Head of caudate nucleus (tissue), 42 donors: ENCODE measurements at regions not wholly inside any gene's neighbourhood (a gene's known extent, or its start where the extent isn't known, plus 50 kb on each side); places are given as distances from the start of the nearest gene placed in this dataset.
"Not testable (repeated sequence)": the region's sequence is repeated elsewhere in the genome, so short reads cannot be mapped to it uniquely, and the experiment has no call there.

Experiments
- DNase-seq, 42 donors: peaks; one replicate each; pipeline versions ENCODE4 v3.0.0 to v3.0.0-alpha.2; 2020 to 2021; ENCODE audit warnings: mixed read lengths in 7 of 42
- intact Hi-C: fragments of 100-400 bp; cut with DNase I; formaldehyde crosslinking; loops from one replicate; pipeline ENCODE4 v1.15.0; 2022

GRCh38 chr4:186812592-186812991 lies 88.9 kb upstream of the FAT1 start:
- no peak for DNase-seq
- intact Hi-C loops, result no loop called here

GRCh38 chr4:186813377-186814068 lies 89.9 kb upstream of the FAT1 start:
- intact Hi-C loops, result no loop called here
- no peak for DNase-seq

- intact Hi-C loops, result no loop called here
Observed at GRCh38 chr4:186814535-186815070, 90.9 kb upstream of the FAT1 start.

GRCh38 chr4:186819342-186820086 lies 95.9 kb upstream of the FAT1 start:
- intact Hi-C loops, result no loop called here
- DNase-seq, result no peak

More at GRCh38 chr4:186814535-186815070, 90.9 kb upstream of the FAT1 start:
- DNase-seq, result no peak

GRCh38 chr4:186820391-186820891 lies 96.8 kb upstream of the FAT1 start:
- intact Hi-C loops, result no loop called here
- peak in 41 of 42 donors; percentile 8 to 76 (median 46) for DNase-seq

GRCh38 chr4:186823989-186824388 lies 100.3 kb upstream of the FAT1 start:
- DNase-seq, result peak in 2 of 42 donors; percentile 5 to 23
- intact Hi-C loops, result no loop called here

GRCh38 chr4:186825069-186825468 lies 101.4 kb upstream of the FAT1 start:
- no peak for DNase-seq
- intact Hi-C loops, result no loop called here

GRCh38 chr4:186826006-186826405 lies 102.3 kb upstream of the FAT1 start:
- no peak for DNase-seq
- intact Hi-C loops, result no loop called here

- intact Hi-C loops, result no loop called here
- no peak for DNase-seq
Observed at GRCh38 chr4:186826846-186827533, 103.3 kb upstream of the FAT1 start.

- intact Hi-C loops, result no loop called here
- no peak for DNase-seq
Observed at GRCh38 chr4:186827534-186827897, 103.9 kb upstream of the FAT1 start.

GRCh38 chr4:186829097-186829496 lies 105.4 kb upstream of the FAT1 start:
- no peak for DNase-seq

GRCh38 chr4:186829740-186830449 lies 106.2 kb upstream of the FAT1 start:
- intact Hi-C loops, result no loop called here
- no peak for DNase-seq

More at GRCh38 chr4:186829097-186829496, 105.4 kb upstream of the FAT1 start:
- intact Hi-C loops, result no loop called here

GRCh38 chr4:186831574-186831973 lies 107.9 kb upstream of the FAT1 start:
- intact Hi-C loops, result no loop called here
- DNase-seq, result no peak

- intact Hi-C loops, result no loop called here
- no peak for DNase-seq
Observed at GRCh38 chr4:186832906-186833305, 109.2 kb upstream of the FAT1 start.

- intact Hi-C loops, DNase-seq: not testable (repeated sequence)
Observed at GRCh38 chr4:186837463-186837862, 113.8 kb upstream of the FAT1 start.

- DNase-seq, result no peak
- intact Hi-C loops, result no loop called here
Observed at GRCh38 chr4:186838295-186838694, 114.6 kb upstream of the FAT1 start.

GRCh38 chr4:186839122-186840037 lies 115.7 kb upstream of the FAT1 start:
- no peak for DNase-seq
- intact Hi-C loops, result no loop called here

- DNase-seq, result no peak
- intact Hi-C loops, result no loop called here
Observed at GRCh38 chr4:186840222-186840701, 116.6 kb upstream of the FAT1 start.
